HG02763 (cell line): ENCODE measurements at regions not wholly inside any gene's neighbourhood (a gene's known extent, or its start where the extent isn't known, plus 50 kb on each side); places are given as distances from the start of the nearest gene placed in this dataset.

Source experiments
- ATAC-seq: cut with Tn5 transposase; IDR thresholded peaks from one replicate; pipeline ENCODE4 v1.9.1; 2021; ENCODE audit warnings: mild to moderate bottlenecking, moderate library complexity; ENCODE audit not compliant: unreplicated experiment

DNA sequence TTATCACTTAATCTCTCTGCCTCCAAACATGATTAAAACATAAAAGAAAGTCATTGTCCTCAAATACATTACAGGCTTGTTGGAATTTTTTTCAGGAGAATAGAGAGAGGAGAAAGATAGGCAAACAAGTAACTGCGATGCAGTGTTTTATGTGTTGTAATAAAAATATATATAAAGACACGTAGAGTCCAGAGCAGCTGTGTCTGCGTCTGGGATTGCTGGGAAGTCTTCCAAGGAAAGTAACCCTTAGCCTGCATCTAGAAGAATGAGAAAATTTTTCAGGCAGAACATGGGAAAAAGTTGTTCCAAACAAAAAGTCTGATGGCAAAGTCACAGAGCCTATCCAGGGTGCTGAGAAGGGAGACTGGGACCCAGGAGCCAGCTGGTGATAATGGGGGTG lies 91.8 kb upstream of the ST6GAL2 start:
- ATAC-seq, result no peak

DNA sequence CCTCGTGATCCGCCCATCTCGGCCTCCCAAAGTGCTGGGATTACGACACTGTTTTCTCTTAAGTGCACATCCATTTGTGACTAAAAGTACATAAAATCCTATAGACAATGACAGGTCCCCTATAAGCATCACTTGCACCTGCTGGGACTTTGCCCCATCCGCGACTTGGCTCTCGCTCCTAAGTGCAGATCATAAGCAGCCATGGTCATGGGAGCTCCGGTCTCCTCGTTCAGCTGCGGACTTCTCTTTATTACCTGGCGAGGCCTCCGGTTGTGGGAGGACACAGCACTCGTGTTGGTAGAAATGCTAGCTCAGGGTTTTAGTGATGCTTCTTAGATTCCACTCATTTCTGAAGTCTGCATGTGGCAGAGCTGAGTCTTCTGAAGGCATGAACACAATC lies 92.7 kb upstream of the ST6GAL2 start:
- ATAC-seq, result no peak

DNA sequence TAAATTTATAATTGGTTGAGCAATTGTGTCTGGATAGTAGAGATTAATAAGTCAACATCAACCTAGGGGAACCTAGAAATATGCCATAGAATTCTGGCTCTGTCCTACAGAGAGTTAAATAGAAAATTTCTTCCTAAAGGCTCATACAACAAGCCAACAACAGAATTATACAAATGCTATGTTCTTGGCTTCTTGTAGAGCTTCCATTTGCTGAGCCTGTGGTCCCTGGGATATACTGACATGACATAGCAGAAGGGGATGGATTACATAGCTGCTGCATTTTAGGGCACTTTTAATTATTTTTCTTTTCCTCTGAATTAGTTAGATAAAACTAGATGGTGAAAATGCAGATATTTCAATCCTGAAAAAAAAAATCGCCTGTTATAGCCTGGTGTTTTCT lies 95.5 kb upstream of the ST6GAL2 start:
- ATAC-seq, result no peak

DNA sequence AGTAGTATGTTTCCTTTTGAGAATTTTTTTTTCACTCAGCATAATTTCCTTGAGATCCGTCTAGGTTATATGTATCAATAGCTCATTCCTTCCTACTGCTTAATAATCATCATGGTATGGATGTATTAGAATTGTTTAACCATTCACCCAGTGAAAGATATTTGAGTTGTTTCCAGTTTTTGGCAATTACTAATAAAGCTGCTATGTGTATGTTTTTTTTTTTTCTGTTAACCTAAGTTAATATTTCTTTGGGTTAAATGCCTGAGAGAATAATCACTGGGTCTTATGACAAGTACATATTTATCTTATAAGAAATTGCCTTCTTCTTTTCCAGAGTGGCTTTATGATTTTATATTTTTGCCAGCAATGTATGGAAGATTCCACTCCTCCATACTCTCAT lies 96.4 kb upstream of the ST6GAL2 start:
- ATAC-seq, result no peak

DNA sequence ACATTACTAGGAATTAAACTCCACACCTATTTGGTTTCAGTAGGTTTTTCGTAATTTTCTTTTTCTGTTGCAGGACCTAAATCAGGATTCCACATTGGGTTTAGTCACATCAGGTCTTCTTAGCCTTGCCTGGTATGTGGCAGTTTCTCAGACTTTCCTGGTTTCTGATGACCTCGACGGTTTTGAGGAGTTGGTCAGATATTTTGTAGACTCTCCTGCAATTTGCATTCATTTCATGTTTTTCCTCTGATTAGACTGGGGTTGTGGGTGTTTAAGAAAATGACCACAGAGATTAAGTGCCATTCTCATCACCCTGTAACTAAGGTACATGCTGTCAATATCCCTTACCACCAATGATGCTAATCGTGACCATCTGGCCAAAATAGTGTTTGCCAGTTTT lies 97.3 kb upstream of the ST6GAL2 start:
- ATAC-seq, result no peak

DNA sequence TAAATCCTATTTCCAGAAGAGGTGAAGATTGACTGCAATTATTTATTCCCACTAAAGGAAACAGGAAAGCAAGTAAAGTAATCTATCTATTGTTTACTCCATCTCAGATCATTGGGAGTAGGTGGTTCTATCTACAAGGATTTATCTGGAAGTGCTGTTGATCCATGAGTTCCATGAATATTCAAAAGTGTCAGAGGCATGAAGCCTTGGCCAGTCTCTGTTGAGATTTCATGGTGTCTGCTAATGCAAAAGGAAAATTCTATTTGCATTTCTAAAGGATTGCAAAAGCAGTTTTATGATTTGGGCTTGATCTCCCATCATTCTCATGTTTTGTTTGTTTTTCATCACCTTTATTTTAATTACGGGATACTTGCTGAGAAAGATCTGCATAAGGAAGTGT lies 102.4 kb upstream of the ST6GAL2 start:
- no peak for ATAC-seq

DNA sequence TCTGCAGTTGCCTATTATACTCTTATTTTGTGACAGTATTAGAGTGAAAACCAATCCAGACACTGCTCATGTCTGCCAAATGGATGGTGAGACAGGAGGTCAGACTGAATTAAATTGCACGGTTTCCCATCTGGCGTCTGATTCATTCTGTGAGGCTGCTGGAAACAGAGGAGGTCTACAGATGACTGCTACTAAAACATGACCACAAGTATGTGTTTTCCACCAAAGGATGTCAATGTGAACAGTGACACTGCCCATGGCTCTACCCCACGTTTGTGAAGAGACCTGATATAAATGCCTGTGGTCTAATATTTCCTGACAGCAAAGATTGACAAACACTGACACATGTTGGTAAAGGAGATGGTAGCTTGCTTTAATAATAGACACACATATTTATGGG lies 104.3 kb upstream of the ST6GAL2 start:
- ATAC-seq, result no peak

DNA sequence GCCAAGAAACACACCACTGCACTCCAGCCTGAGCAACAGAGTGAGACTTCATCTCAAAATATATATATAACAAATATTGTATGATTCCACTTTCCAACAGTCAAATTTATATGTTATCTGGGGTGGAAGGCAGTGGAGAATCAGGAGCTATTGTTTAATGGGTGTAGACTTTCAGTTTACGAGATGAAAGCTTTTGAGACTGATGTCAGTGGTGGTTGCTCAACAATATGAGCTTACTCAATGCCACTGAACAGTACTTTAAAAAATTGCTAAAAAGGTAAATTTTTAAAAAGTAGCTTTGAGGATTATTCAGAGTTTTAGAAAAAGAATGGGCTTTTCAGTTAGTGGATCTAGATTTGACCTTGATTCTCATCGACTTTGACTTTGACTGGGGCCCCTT lies 105.9 kb upstream of the ST6GAL2 start:
- ATAC-seq, result no peak

DNA sequence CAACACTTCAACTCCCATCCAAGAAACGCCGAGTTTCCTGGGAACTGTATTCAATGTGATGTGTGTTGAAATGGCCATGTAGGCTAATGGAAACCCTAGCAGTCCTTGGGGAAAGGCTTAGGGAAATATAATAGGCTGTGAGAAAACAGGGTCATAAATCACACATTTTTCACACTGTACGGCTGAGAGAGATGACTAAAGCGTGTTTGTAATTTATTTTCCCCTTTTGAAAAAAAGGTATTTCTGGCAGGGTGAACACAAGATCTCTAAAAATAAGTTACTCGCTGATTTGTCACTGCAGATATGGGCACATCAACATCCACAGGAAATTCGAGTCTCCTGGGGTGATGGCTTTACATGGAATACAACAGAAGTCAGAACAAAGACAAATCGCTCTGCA lies 109.6 kb upstream of the ST6GAL2 start:
- ATAC-seq, result no peak

DNA sequence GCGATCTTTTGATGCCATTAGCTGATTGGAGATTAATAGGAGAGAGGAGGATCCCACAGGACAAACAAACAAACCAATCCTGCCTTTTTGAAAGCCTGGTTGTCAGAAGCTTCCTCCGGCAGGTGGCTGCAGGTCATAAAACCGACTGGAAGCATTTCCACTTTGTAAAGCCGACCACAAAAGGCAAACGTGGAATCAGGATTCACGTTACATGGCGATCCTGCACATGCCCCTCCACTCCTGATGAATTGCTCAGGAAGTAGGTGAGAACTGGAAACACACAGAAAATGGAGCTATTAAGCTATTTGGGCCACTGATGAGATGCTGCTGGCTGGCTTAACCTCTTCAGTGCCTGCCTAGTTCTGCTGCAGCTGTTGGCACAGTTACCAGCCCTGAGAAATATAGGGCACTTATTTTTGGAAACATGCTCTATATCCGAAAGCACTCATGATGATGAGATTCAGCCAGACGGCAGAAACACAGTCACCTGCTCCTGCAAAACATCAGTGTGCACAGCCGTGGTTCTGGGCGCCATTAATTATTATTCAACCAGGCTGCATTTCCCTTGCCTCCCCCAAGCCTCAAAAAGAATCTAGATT lies 110.3 kb upstream of the ST6GAL2 start:
- no peak for ATAC-seq

DNA sequence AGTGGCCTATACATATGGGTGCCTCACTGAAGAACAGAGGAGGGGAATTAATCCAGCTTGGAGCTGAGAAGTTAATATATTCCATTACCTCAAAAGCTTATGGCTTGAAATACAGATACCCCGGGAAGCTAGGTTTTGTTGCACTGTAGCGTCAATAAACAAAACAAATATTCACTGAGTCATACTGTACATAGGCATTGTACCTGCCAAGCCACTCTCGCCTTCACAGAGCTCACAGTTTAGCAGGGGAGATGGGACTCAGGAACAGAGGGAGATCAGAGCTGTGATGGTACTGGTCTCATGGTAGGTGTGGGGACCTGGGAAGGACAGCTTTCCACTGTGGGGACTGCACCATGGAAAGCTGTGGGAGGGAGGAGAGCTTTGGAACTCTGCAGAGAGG lies 111.2 kb upstream of the ST6GAL2 start:
- no peak for ATAC-seq

DNA sequence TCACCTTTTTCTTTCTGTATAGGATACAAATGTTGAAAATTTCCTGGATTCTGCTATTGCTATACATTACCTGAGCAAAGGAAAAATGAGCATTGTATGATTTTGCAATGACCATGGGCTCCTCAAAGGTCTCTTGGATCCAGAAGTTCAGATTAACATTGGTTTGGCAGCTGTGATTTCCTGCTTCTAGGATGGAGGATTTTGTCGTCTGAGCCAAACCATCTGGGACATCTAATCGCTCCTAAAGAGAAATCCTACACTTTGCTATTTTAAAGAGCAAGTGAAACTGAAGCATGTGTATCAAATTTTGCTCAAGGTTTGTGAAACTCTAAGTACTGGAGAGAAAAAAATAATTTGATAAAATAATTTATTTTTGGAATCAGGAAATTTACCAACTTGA lies 115.1 kb upstream of the ST6GAL2 start:
- ATAC-seq, result no peak

DNA sequence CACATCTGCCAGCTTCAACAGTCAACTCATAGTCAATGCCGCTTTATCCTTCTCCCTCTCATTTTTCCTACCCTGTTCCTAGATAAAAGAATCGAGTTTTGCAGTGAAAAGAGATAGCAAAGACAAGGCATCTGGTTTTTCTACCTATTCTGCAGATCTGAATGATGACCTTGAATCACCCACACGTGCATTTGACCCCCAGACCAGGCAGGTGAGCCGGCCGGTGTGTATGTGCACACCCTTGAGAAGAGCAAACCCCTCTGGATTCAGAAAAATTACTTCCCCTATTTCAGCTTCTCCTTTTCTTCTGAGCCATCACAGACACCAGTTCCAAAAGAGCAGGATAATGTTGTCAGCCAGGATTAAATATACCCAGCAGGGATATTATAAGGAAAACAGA lies 115.6 kb upstream of the ST6GAL2 start:
- no peak for ATAC-seq

DNA sequence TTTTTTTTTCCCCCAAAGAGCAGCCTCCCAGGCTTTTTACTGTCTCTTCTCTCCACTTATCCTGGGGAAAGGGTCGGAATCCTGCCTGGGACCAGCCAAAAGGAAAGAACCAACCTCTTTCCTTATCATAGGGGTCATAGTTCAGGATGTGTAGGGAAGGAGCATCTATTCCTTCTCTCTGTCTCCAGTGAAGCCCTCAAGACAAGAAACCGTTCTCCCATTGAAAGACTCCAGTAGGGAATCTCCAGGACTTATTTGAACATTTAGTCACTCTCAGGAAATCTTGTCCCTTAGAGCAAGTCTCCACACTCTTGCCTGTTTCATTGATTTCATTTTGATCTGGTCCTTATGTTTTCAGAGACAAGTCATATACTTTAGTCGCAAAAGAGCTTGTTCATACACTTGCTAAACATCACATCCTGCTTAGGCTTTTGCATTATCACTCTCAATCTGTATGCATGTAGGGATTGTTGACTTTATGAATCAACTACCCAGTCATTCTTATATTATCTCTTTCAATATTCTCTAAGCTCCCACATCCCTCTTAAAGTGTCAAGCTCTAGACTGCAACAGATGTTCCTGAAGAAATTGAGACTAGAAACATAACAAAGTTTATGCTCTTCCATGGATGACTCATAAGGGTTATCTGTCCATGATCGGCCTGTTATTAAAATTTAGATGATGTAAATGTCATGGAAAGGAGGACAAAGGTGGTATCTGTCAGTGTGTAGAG lies 116.2 kb upstream of the ST6GAL2 start:
- no peak for ATAC-seq

DNA sequence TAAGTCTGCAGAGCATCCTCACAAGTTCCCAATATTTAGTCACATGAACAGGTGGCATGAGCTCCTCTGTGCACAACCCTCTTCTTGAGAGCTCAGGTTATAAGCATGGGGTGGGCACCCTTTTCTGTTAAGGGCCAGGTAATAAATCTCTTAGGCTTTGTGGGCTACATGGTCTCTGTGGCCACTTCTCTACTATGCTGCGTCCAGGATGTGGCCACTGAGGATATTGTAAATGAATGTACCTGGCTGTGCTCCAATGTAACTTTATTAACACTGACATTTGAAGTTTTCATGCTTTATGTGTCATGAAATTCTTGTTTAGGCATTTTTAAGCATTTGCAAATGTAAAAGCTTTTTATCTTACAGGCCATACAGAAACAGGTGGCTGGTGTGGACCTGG lies 116.8 kb upstream of the ST6GAL2 start:
- ATAC-seq, result no peak

DNA sequence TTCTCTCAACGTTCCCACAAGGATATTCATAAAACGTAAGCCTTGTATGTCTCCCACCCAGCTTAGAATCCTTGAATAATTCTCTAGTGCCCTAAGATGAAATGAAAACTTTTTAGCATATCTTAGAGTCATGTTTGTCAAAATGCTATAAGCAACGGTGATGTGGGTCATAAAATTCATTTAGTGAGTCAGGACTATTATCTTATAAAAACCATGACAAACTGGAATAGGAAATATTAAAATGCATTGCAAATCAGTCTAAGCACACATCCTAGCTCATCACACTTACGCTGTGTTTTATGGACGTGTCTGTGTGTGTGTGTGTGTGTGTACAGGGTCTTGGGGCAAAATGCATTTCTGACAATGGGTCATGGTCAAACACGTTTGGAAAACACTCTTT lies 119.9 kb upstream of the ST6GAL2 start:
- no peak for ATAC-seq

DNA sequence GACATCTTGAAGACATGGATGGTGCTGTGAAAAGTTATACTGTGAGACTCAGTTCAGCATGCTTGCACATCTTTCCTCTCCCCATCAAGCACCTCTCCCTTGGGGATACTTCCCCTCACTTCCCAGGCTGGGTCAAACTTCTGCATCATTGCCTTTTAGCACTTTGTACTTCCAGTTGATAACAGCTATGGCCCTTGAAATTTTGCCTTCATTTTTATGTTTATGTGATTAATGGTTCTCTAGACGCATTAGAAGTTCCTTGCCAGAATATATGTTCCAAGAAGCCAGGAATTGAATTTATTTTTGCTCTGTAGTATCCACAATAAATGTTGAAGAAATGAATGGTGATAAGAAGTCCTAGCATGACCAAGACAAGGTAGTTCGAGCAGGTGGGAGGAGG lies 120.9 kb upstream of the ST6GAL2 start:
- no peak for ATAC-seq

DNA sequence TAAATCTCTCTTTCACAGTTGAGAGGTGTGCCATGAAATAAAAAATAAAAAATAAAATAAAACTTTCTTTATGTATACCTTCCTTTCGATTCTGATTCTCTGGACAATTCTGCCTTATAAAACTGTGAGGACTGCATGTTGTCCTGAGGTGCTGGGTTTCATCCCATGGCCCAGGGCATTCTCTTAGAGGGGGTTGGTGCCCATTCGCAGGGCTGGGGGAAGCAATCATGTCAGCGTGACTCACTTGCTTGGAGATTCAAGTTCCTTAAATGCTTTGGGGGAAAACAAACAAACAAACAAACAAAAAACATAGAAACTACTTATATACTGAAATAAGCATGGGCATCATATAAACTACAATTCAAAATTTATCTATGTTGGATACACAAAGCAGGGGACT lies 122.0 kb upstream of the ST6GAL2 start:
- no peak for ATAC-seq

DNA sequence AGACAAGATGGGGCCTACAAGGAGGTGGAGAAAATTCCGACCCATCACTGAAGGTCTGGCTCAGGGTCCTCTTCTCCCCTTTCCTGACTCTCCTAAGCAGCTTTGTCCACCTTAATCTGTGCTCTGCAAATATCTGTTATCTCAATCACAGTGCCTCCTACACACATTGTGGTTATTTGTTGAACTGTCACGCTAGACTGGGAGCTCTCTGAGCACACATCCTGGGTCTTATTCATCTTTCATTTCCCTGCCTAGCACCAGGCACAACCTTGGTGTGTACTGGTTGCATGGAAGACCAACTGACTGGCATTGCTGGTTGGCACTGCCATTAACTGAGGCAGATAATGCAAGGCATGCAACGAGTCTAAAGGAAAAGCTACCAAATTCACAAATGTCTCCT lies 122.9 kb upstream of the ST6GAL2 start:
- no peak for ATAC-seq

DNA sequence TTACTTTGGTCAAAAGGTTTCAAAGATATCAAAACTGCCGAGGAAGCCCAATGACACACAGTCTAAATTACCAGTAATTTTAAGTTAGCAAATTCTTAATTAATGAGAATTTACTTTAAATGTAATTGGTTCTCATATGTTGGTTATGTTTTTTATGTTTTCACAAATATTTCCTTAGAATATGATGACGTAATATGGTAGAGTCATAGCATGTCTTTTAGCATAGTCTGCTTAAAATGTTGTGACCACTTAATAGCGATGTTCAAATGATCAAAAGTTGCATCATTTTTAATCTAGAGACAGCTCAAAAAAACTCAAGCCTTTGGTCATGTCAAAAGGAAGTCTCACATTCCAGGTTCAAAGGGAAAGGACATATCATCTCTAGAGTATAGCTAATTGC lies 123.3 kb upstream of the ST6GAL2 start:
- no peak for ATAC-seq

DNA sequence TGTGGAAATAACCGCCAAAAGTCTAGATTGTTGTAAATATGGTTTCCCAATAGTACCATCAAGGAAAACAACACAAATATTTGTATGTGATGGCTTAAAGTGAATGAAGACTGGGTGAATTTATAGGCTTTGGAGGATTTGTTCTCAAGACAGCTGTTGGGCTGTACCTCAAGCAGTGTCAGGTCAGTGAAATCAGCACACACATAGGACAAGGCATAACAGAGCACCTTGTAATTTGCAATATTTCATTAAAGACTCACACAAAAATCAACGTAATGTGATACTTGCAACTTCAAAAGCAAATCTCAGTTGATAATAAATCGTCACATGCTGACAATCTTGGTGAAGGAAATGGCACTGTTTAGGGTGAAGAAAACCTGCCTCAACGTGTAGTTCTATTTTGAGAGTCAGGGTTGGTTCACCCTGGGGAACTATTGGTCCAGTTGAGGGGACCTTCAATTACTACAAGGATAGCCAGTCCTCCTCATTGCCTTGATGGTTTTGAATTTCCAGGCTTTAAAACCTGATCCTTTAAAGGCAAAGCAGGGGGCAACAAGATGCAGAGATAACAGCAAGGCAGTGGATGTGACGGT lies 126.8 kb upstream of the ST6GAL2 start:
- no peak for ATAC-seq

DNA sequence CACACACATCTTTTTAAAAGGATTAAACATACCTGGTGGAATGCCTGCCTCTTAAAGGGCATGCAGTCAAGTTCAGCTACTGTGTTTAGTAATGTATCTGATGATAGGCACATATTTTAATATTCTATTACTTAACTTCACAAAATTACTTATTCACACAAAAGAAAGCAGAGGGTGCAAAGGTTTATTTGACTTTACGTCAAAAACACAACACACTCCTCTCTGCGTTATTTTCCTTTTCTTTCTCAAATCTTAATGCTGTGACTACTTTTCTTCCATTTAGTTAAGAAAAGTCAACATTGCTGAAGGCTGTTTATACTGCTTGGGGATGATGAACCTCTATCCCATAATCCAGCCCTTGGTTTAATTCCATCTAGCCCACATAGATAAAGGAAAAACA lies 127.9 kb upstream of the ST6GAL2 start:
- no peak for ATAC-seq

DNA sequence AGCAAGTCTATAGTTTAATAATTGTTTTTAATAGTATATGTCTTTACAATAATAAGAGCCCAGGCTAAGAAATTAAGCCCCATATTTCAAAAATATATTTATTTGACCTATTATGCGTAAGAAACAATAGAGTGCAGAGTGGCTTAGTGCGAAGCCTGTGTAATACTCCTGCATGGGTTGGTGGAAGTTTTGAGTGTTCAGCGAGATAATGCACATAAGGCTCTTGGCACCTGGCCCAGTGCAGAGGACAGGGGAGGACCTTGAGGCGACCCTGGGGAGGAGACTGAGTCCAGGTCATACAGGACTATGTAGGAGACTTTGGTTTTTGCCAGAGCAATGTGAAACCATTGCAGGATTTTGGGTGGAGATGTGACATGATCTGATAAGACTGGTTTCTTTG lies 132.4 kb upstream of the ST6GAL2 start:
- no peak for ATAC-seq
